GM18505 (cell line): ENCODE measurements at regions not wholly inside any gene's neighbourhood (a gene's known extent, or its start where the extent isn't known, plus 50 kb on each side); places are given as distances from the start of the nearest gene placed in this dataset.

Source experiments
- ATAC-seq: cut with Tn5 transposase; IDR thresholded peaks from one replicate; pipeline ENCODE4 v1.9.1; 2021; ENCODE audit not compliant: unreplicated experiment
- POLR2A ChIP-seq: IDR thresholded peaks from 4 replicates; pipeline ENCODE4 v1.6.1; 2011; ENCODE audit warnings: borderline replicate concordance; ENCODE audit not compliant: insufficient read depth, insufficient read length; ENCODE audit errors: extremely low read depth

GRCh38 chr1:82492159-82492558 lies 691.4 kb downstream of the ADGRL2 start:
- no peak for ATAC-seq
- TF ChIP-seq POLR2A = no peak

- no peak for ATAC-seq
- TF ChIP-seq POLR2A = no peak
Observed at GRCh38 chr1:82491301-82492048, 690.7 kb downstream of the ADGRL2 start.

DNA sequence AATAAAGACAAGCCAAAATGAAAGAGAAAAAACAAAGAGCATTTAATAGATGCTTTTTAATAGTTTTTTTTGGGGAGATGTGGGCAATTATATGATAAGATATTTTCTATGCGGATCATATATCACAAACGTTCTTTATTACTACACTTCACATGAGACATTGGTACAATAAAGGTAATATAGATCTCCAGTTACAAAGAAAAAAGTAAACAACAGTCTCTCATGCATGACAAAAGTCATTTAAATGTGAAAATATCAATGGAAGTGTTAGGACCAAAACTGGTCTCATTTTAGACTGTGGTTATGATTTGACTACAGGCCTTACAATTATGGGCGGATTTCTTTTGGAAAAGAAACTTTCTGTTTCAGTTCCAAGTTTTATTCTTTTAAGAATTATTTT lies 687.0 kb downstream of the ADGRL2 start:
- no peak for ATAC-seq
- no peak for TF ChIP-seq POLR2A

DNA sequence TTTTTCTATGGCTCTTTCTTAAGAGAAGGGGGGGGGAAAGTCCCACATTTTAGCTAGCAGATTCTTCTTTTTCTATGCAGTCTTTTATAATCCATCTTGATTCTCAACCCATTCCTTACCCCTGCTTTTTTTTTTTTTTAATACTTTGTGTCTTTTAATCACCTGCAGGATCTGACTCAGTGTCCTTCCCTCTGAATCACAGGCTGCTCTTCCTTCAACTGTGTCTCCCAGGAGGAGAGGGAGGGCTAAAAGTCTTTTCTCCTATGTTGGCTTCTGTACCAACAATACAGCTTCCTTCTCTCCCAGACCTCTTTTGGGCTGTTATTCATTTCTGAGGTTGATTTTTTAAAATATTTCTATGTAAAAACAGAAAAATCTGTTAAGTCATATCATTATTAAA lies 686.2 kb downstream of the ADGRL2 start:
- ATAC-seq = no peak
- TF ChIP-seq POLR2A = no peak

GRCh38 chr1:82486468-82486867 lies 685.7 kb downstream of the ADGRL2 start:
- ATAC-seq = no peak
- no peak for TF ChIP-seq POLR2A

- TF ChIP-seq POLR2A = no peak
- ATAC-seq = no peak
Observed at GRCh38 chr1:82485591-82486369, 685.0 kb downstream of the ADGRL2 start.

DNA sequence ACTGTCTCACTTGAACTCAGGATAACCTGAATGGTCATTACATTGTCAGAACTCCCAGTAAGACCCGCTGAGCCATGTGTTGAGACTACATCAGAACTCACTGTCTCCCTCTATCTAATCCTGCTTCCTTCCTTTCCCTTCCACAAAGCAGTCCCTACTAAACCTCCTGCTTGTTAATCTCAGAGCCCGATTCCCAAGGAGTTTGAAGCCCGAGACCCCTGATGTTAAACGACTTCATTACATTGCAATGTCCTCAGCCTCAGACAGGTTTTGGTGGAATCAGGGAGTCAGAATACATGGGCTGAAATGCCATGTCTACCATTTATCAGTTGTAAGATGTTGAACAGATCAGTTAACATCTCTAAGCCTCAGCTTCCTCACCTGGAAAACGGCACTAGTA lies 682.4 kb downstream of the ADGRL2 start:
- no peak for ATAC-seq
- no peak for TF ChIP-seq POLR2A

- no peak for ATAC-seq
- no peak for TF ChIP-seq POLR2A
Observed at GRCh38 chr1:82478916-82479315, 678.2 kb downstream of the ADGRL2 start.

- ATAC-seq = no peak
Observed at GRCh38 chr1:82472489-82473131, 671.9 kb downstream of the ADGRL2 start.

GRCh38 chr1:82466891-82467290 lies 666.2 kb downstream of the ADGRL2 start:
- no peak for ATAC-seq
- no peak for TF ChIP-seq POLR2A

More at GRCh38 chr1:82472489-82473131, 671.9 kb downstream of the ADGRL2 start:
- TF ChIP-seq POLR2A = no peak

GRCh38 chr1:82466416-82466815 lies 665.7 kb downstream of the ADGRL2 start:
- no peak for ATAC-seq

GRCh38 chr1:82465024-82465423 lies 664.3 kb downstream of the ADGRL2 start:
- ATAC-seq = no peak
- TF ChIP-seq POLR2A = no peak

More at GRCh38 chr1:82466416-82466815, 665.7 kb downstream of the ADGRL2 start:
- no peak for TF ChIP-seq POLR2A

GRCh38 chr1:82464362-82465001 lies 663.7 kb downstream of the ADGRL2 start:
- TF ChIP-seq POLR2A = no peak
- ATAC-seq = no peak

- ATAC-seq = no peak
- TF ChIP-seq POLR2A = no peak
Observed at GRCh38 chr1:82463951-82464350, 663.2 kb downstream of the ADGRL2 start.

DNA sequence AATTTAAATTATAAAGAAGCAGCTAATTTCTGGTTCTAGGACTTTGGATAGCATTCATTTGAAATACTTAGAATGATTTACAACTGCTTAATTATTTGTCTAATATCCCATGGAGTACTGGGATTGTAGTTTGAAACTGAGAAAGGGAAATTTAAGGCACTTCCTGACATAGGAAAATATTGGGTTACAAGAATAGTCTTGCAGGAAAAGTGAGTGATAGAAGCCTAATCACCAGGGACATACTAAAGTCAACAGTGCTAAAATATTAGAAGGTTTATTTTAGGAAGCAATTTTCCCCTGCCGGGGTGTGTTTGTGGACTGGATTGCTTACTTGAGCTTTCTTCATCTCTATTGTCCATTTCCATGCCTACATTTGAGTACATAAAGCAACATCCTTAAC lies 661.6 kb downstream of the ADGRL2 start:
- ATAC-seq = no peak
- no peak for TF ChIP-seq POLR2A
